ENCODE measurements at regions not wholly inside any gene's neighbourhood (a gene's known extent, or its start where the extent isn't known, plus 50 kb on each side); places are given as distances from the start of the nearest gene placed in this dataset.
"Not testable (repeated sequence)": the region's sequence is repeated elsewhere in the genome, so short reads cannot be mapped to it uniquely, and the experiment has no call there.

DNA sequence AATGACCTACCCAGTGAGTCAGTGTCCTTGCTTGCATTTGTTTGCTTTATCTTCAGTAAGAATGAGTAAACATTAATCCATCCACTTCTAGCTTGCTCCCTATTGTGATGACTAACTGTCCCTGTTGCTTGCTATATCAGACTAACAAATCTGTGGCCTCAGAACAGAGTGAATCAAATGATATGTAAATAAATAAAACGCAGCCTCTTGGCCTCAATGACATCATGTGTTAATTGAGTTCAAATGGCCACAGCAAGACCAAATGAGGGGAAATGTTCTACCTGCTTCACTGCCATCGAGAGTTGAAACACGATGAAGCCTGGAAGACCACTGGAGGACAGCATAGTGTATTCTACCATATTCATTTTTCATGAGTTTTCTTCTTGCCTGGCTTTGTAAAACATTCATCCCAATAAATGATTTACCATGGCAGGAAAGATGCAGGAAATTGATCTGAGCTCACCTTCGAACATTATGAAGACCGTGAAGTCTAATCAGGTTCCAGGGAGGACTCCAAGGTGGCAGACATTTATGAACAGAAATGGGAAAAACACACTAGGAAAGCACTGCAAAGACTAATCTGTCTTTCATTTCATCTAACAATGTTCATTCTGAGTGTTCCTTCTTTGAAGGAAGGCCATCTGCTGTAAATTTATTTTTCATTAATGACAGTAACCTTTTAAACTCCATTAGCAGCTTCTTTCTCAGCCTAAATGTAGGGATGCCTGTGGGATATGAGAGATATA is 1144.5 kb downstream of the TUSC7 start:
- Histone ChIP-seq H3K27ac (no peak overlapping the region), H3K4me3 (no peak overlapping the region), H3K4me1 (no peaks in the 10 kb centered on the region), H3K36me3 (no peaks in the 10 kb centered on the region), H3K9me3 (no peaks in the 10 kb centered on the region), H3K27me3 (no peaks in the 10 kb centered on the region)
- TF ChIP-seq, protein P1, sequence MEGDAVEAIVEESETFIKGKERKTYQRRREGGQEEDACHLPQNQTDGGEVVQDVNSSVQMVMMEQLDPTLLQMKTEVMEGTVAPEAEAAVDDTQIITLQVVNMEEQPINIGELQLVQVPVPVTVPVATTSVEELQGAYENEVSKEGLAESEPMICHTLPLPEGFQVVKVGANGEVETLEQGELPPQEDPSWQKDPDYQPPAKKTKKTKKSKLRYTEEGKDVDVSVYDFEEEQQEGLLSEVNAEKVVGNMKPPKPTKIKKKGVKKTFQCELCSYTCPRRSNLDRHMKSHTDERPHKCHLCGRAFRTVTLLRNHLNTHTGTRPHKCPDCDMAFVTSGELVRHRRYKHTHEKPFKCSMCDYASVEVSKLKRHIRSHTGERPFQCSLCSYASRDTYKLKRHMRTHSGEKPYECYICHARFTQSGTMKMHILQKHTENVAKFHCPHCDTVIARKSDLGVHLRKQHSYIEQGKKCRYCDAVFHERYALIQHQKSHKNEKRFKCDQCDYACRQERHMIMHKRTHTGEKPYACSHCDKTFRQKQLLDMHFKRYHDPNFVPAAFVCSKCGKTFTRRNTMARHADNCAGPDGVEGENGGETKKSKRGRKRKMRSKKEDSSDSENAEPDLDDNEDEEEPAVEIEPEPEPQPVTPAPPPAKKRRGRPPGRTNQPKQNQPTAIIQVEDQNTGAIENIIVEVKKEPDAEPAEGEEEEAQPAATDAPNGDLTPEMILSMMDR (IDR thresholded peaks at IDR 0.05) = no peak
- TF ChIP-seq POLR2A (IDR thresholded peaks at IDR 0.05) = no peak
- DNase-seq = no peak

DNA sequence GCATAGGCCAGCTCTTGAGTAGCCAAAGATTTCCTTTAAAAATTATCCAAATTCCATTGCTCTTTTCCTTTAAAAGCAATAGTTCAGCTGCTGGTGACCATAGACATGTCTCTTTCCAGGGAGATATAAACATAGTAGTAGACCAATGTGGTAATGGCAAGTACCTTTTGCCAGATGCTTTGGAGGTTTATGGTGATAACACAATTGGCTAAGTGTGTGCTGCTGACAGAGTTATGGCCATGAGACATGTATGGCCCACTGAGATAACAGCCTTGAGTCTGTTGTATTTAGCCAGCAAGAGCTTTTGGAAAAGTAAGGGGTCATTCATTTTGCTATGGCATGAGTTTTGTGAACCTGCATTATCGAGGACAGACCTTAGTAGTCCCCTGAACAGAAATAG is 1146.8 kb downstream of the TUSC7 start:
- DNase-seq = no peak
- TF ChIP-seq, protein P1 (IDR thresholded peaks at IDR 0.05) = no peak
- no peak for TF ChIP-seq POLR2A (IDR thresholded peaks at IDR 0.05)
- no peaks in the 10 kb centered on the region for H3K4me1 ChIP-seq
- H3K27ac ChIP-seq = no peak overlapping the region
- H3K36me3 ChIP-seq = no peaks in the 10 kb centered on the region
- H3K27me3 ChIP-seq = no peaks in the 10 kb centered on the region
- H3K4me3 ChIP-seq = no peak overlapping the region
- no peaks in the 10 kb centered on the region for H3K9me3 ChIP-seq

DNA sequence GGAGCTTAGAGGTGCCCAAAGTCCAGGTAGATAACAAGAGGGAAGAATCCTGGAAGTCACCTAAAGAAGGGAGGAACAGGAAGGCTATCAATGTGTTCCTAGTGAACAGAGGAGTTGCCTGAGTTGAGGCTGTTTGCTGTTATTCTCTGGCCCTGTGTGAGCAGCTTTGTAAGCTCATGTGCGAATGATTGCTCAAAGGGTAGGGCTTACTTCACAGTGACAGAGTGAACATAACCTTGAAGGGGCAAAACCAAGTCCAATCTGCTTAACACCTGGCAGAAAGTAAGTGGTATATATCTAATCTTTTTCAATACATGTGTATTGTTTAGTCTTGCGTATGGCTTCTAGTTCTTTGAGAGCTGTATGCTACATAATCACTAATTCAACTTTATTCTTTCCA is 1153.6 kb downstream of the TUSC7 start:
- Histone ChIP-seq H3K27me3 (no peaks in the 10 kb centered on the region), H3K36me3 (no peaks in the 10 kb centered on the region), H3K27ac (no peak overlapping the region), H3K4me3 (no peak overlapping the region), H3K9me3 (no peaks in the 10 kb centered on the region), H3K4me1 (no peaks in the 10 kb centered on the region)
- TF ChIP-seq, protein P1 (IDR thresholded peaks at IDR 0.05) = no peak
- TF ChIP-seq POLR2A (IDR thresholded peaks at IDR 0.05) = no peak
- no peak for DNase-seq

DNA sequence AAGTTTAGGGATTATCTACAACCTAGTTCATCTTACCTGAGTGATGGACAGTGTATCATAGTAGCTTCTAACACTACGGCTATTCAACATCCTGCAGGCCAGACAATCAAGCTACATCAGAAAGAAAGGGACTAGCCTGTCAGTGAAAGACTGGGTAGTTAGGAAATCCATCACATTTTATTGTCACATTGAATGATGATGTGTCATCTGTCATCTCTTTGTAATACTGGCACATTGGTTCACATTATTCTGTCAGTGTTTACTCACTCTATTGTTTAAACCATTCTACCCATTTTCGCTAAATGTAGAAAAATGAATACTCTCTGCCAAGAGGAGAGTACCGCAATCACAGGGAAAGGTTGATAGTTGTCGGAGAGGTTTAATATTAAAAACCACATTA is 1155.8 kb downstream of the TUSC7 start:
- DNase-seq = no peak
- Histone ChIP-seq H3K27ac (no peak overlapping the region), H3K4me3 (no peak overlapping the region), H3K36me3 (no peaks in the 10 kb centered on the region), H3K4me1 (no peaks in the 10 kb centered on the region), H3K27me3 (no peaks in the 10 kb centered on the region), H3K9me3 (no peaks in the 10 kb centered on the region)
- TF ChIP-seq, protein P1 (IDR thresholded peaks at IDR 0.05) = no peak
- TF ChIP-seq POLR2A (IDR thresholded peaks at IDR 0.05) = no peak

DNA sequence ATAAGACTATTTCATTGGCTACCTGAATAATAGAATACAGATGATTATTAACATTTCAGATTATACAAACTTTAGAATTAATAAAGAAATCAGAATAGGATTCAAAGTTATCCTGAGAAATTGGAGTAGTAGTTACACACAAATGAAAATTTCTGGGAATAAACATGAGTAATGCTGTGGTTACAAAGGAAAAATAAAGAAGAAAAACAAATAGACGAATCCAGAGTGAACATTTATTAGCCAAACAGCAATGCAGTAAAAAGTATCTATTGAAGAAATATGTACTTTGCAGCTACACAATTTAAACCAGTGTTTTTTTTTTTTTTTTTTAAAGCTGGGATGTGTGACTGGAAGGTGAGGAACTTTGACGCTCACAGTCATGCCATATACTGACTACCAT is 1159.2 kb downstream of the TUSC7 start:
- no peaks in the 10 kb centered on the region for H3K27me3 ChIP-seq
- no peak overlapping the region for H3K4me3 ChIP-seq
- H3K4me1 ChIP-seq = no peaks in the 10 kb centered on the region
- no peak for DNase-seq
- H3K9me3 ChIP-seq = no peaks in the 10 kb centered on the region
- TF ChIP-seq, protein P1 (IDR thresholded peaks at IDR 0.05) = no peak
- TF ChIP-seq POLR2A (IDR thresholded peaks at IDR 0.05) = no peak
- H3K27ac ChIP-seq = no peak overlapping the region
- H3K36me3 ChIP-seq = no peaks in the 10 kb centered on the region

DNA sequence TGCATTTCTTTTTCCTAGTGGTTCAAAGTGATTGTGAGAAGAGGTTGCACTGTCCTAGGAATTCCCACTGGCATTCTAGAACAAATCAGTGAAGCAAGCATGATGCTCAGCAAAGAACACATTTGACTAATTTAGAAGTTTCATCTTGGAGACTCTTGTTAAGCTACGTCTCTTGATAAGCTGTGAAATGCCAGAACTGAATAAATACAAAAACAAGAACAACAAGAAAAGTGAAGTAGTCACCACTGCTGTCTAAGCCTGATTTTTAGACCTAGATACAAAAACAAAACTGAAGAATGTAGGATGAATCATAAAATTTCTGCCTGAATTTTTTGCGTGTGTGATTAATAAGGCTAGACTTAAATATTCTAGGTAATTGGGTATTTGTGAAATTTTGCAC is 1162.4 kb downstream of the TUSC7 start:
- H3K4me3 ChIP-seq = no peak overlapping the region
- TF ChIP-seq, protein P1 (IDR thresholded peaks at IDR 0.05) = no peak
- no peak for TF ChIP-seq POLR2A (IDR thresholded peaks at IDR 0.05)
- no peaks in the 10 kb centered on the region for H3K4me1 ChIP-seq
- no peak overlapping the region for H3K27ac ChIP-seq
- no peaks in the 10 kb centered on the region for H3K27me3 ChIP-seq
- DNase-seq = no peak
- H3K36me3 ChIP-seq = no peaks in the 10 kb centered on the region
- no peaks in the 10 kb centered on the region for H3K9me3 ChIP-seq

DNA sequence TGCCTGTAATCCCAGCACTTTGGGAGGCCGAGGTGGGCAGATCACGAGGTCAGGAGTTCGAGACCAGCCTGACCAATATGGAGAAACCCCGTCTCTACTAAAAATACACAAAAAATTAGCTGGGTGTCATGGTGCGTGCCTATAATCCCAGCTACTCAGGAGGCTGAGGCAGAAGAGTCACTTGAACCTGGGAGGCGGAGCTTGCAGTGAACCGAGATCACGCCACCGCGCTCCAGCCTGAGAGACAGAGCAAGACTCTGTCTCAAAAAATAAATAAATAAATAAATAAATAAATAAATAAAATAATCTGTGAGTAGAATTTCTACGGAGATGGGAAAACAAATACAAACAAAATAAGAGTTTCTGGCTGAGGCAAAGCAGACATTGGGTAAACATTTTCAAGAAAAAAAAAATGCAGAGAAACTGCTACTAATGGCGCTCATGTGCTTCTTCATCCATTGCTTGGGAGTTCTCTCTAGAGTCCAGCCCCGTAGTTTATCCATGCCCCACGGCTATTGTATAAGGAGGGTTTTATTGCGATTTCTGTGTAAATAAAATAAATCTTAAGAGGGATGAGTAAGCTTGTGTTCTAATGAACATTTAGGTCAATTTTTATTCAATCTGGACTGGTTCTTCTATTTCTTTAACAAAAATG is 1161.9 kb downstream of the IGSF11 start:
- not testable (repeated sequence) for H3K4me1 ChIP-seq, H3K27ac ChIP-seq, H3K9me3 ChIP-seq, H3K36me3 ChIP-seq, H3K27me3 ChIP-seq, DNase-seq, H3K4me3 ChIP-seq

Data from Peyer's patch (tissue), 4 donors.